Adrenal gland (tissue), 9 donors: ENCODE measurements at regions not wholly inside any gene's neighbourhood (a gene's known extent, or its start where the extent isn't known, plus 50 kb on each side); places are given as distances from the start of the nearest gene placed in this dataset.
A peak's percentile ranks its signal among the peaks of the same experiment; 100 is the strongest.

ENCODE experiments used
- DNase-seq, 7 donors: peaks; one replicate each; pipeline ENCODE4 v3.0.0-alpha.2; 2019 to 2020
- H3K27ac ChIP-seq, 5 donors: fragments of 200-600 bp; sonication (generic) in 4 of 5; 1 replicate in 3 of 5; 2 replicates in 2 of 5; pipeline versions ENCODE4 v1.5.1 to v1.8.0; 2016 to 2020; ENCODE audit warnings: mild to moderate bottlenecking in 1 of 5
- H3K27me3 ChIP-seq: fragments of 200-600 bp; 2 replicates; pipeline ENCODE4 v1.8.0; 2021
- H3K36me3 ChIP-seq, 2 donors: fragments of 200-600 bp; replicated peaks in 1 of 2; 1 replicate in 1 of 2; 2 replicates in 1 of 2; pipeline versions ENCODE4 v1.5.1 to v1.8.0; 2018 to 2022
- H3K4me1 ChIP-seq, 2 donors: fragments of 200-600 bp; replicated peaks in 1 of 2; 1 replicate in 1 of 2; 2 replicates in 1 of 2; pipeline versions ENCODE4 v1.5.1 to v1.8.0; 2018 to 2021
- H3K4me3 ChIP-seq, 4 donors: fragments of 200-600 bp; sonication (generic) in 3 of 4; one replicate each; pipeline ENCODE4 v1.5.1; 2016 to 2018
- H3K9me3 ChIP-seq, 3 donors: fragments of 200-600 bp; sonication (generic) in 1 of 3; replicated peaks in 1 of 3; 1 replicate in 2 of 3; 2 replicates in 1 of 3; pipeline versions ENCODE4 v1.5.1 to v1.8.0; 2016 to 2021
- CTCF ChIP-seq, 6 experiments: fragments of 450-650 bp in 4 of 6; fragments of 200-600 bp in 2 of 6; sonication (generic) in 1 of 6; IDR thresholded peaks; 1 replicate in 5 of 6; 2 replicates in 1 of 6; pipeline versions ENCODE4 v1.5.1 to v1.8.0; 2016 to 2021; ENCODE audit warnings: antibody characterized with exemption in 6 of 6, mild to moderate bottlenecking in 2 of 6, moderate library complexity in 1 of 6
- POLR2A ChIP-seq, 2 donors: fragments of 450-650 bp; IDR thresholded peaks; one replicate each; pipeline ENCODE4 v1.6.1; 2017; ENCODE audit warnings: antibody characterized with exemption in 2 of 2, mild to moderate bottlenecking in 2 of 2, moderate library complexity in 1 of 2
- WGBS, 4 donors: extraction: QIAGEN DNeasy Blood & Tissue Kit in 2 of 4; methylation state at CpG; one replicate each; pipeline versions ENCODE4 v1.1.5 to v1.1.7; 2013 to 2017; 5-methylcytosine and 5-hydroxymethylcytosine counted together
- intact Hi-C, 2 donors: fragments of 100-400 bp; cut with DNase I; formaldehyde crosslinking; loops; one replicate each; pipeline versions ENCODE4 v1.14.1 to v1.15.0; 2022 to 2023
- donor health status: healthy with polysubstance abuse.
- donor health status: Bipolar disorder and iron deficiency.
- donor health status: DM: yes; HTN: yes; CAD: no.
- donor health status: DM: no; HTN: no; CAD: no.
- donor health status: DM: no; HTN: no; CAD: no.

GRCh38 chr13:80037505-80037888, 303.4 kb downstream of the SPRY2 start:
- no peak for DNase-seq
- TF ChIP-seq CTCF (IDR thresholded peaks at IDR 0.05) (no peak), POLR2A (IDR thresholded peaks at IDR 0.05) (no peak)
- Histone ChIP-seq H3K4me1 (peaks cover 0 to 4% of the 10 kb centered on the region in 2 donors), H3K27ac (no peak overlapping the region), H3K4me3 (no peak overlapping the region), H3K36me3 (no peaks in the 10 kb centered on the region), H3K9me3 (no peaks in the 10 kb centered on the region), H3K27me3 (no peaks in the 10 kb centered on the region)
- intact Hi-C loops: no loop called here
- WGBS, 4 donors: 67 to 96% (median 82%) methylated on average over 2 of the region's 2 CpGs

GRCh38 chr13:80036845-80037504, 304.0 kb downstream of the SPRY2 start:
- peaks cover 0 to 4% of the 10 kb centered on the region in 2 donors for H3K4me1 ChIP-seq
- H3K4me3 ChIP-seq: no peak overlapping the region
- H3K27ac ChIP-seq: no peak overlapping the region
- intact Hi-C loops: no loop called here
- no peaks in the 10 kb centered on the region for H3K9me3 ChIP-seq
- 65 to 83% (median 73%) methylated on average over 2 of the region's 2 CpGs for WGBS, 4 donors
- H3K27me3 ChIP-seq: no peaks in the 10 kb centered on the region
- peak in 1 of 7 donors; percentile 18 for DNase-seq
- TF ChIP-seq POLR2A (IDR thresholded peaks at IDR 0.05): no peak
- no peak for TF ChIP-seq CTCF (IDR thresholded peaks at IDR 0.05)
- no peaks in the 10 kb centered on the region for H3K36me3 ChIP-seq

GRCh38 chr13:80035096-80035495, 305.8 kb downstream of the SPRY2 start:
- Histone ChIP-seq H3K36me3 (no peaks in the 10 kb centered on the region), H3K4me1 (peaks cover 0 to 4% of the 10 kb centered on the region in 2 donors), H3K4me3 (no peak overlapping the region), H3K27ac (no peak overlapping the region), H3K9me3 (no peaks in the 10 kb centered on the region), H3K27me3 (no peaks in the 10 kb centered on the region)
- 58 to 70% (median 62%) methylated on average over 1 of the region's 1 CpG for WGBS, 4 donors
- DNase-seq: no peak
- intact Hi-C loops: no loop called here
- TF ChIP-seq POLR2A (IDR thresholded peaks at IDR 0.05): no peak
- TF ChIP-seq CTCF (IDR thresholded peaks at IDR 0.05): no peak

- WGBS, 4 donors: 85 to 90% (median 87%) methylated on average over 2 of the region's 2 CpGs
- H3K9me3 ChIP-seq: no peaks in the 10 kb centered on the region
- no peaks in the 10 kb centered on the region for H3K4me1 ChIP-seq
- TF ChIP-seq CTCF (IDR thresholded peaks at IDR 0.05): no peak
- no peak for TF ChIP-seq POLR2A (IDR thresholded peaks at IDR 0.05)
- no peak overlapping the region for H3K4me3 ChIP-seq
- no peaks in the 10 kb centered on the region for H3K36me3 ChIP-seq
- intact Hi-C loops: no loop called here
- DNase-seq: no peak
- H3K27me3 ChIP-seq: no peaks in the 10 kb centered on the region
- H3K27ac ChIP-seq: no peak overlapping the region
Observed at GRCh38 chr13:80033951-80034350, 307.0 kb downstream of the SPRY2 start.
